ENCODE measurements at regions not wholly inside any gene's neighbourhood (a gene's known extent, or its start where the extent isn't known, plus 50 kb on each side); places are given as distances from the start of the nearest gene placed in this dataset.

- no peak for TF ChIP-seq CTCF (IDR thresholded peaks at IDR 0.05)
Measured at GRCh38 chr3:40593351-40593750, 68.6 kb downstream of the ZNF621 start.

- no peak for TF ChIP-seq CTCF (IDR thresholded peaks at IDR 0.05)
Measured at GRCh38 chr3:40597441-40597840, 72.7 kb downstream of the ZNF621 start.

GRCh38 chr3:40598338-40598737 is 73.6 kb downstream of the ZNF621 start:
- no peak for TF ChIP-seq CTCF (IDR thresholded peaks at IDR 0.05)

- no peak for TF ChIP-seq CTCF (IDR thresholded peaks at IDR 0.05)
Measured at GRCh38 chr3:40598962-40599361, 74.2 kb downstream of the ZNF621 start.

- no peak for TF ChIP-seq CTCF (IDR thresholded peaks at IDR 0.05)
Measured at GRCh38 chr3:40602778-40603385, 78.1 kb downstream of the ZNF621 start.

GRCh38 chr3:40605960-40606359 is 81.2 kb downstream of the ZNF621 start:
- no peak for TF ChIP-seq CTCF (IDR thresholded peaks at IDR 0.05)

GRCh38 chr3:40608091-40608490 is 83.3 kb downstream of the ZNF621 start:
- TF ChIP-seq CTCF (IDR thresholded peaks at IDR 0.05), result no peak

- no peak for TF ChIP-seq CTCF (IDR thresholded peaks at IDR 0.05)
Measured at GRCh38 chr3:40613306-40613705, 88.5 kb downstream of the ZNF621 start.

Data from LNCAP (cell line).